Activated CD4-positive, alpha-beta T cell treated with anti-CD3 and anti-CD28 coated beads for 48 hours (primary cell): ENCODE measurements at regions not wholly inside any gene's neighbourhood (a gene's known extent, or its start where the extent isn't known, plus 50 kb on each side); places are given as distances from the start of the nearest gene placed in this dataset.

ENCODE experiments used
- DNase-seq: peaks from one replicate; pipeline ENCODE4 v3.0.0-alpha.2; 2020

DNA sequence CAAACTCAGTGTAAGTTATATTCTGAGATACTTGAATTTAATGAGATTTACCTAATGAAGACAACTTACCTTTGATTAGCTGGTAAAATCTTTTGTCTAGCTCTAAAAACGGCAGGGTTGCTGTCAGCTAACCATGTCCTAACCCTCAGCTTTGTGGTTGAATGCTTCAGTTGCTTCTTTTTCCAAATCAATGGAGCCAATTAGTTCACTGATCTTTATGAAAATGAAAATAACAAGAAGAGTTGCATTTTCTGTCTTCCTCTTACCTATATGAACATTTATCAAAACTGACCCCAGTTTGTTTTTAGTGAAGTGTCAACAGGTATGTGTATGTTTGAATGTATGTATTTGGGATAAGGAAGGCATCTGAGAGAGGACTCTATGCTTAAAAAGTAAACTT, 253.1 kb upstream of the MTPN start:
- DNase-seq, result no peak

DNA sequence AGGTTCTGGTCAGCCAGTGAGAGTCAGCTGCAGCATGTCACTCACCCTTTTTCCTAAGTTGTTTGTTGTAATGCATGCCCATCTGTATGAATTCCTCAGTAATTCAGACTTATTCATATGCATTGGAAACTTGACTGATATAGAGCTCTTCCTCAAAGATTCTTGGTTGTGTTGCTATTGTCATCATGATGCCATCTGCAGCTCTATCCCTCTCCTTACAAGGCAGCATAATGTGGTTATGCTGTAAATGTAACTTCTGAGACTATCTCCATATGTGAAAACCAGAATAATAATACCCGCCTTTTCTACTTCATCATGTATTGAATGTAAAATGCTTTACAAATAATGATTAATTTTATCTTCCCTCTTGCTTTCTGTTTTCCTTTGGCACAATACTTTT, 252.6 kb upstream of the MTPN start:
- no peak for DNase-seq

DNA sequence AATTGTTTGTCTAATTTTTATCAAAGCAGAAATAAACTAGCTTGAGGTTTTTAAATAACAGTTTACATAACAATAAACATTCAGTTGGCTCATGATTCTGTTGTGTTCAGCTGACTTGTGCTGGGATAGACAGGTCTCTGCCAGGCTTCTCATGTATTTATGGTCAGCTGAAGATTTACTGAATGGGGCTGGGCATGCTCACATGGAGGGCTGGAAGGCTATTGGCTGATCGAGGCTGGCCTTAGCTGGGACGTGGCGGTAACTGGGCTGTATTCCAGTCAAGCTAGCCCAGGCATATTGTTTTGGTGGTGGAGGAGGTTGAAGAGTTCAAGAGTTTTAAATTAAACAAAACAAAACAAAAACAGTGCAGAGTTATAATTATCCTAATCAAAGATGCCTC, 251.0 kb upstream of the MTPN start:
- DNase-seq, result no peak

DNA sequence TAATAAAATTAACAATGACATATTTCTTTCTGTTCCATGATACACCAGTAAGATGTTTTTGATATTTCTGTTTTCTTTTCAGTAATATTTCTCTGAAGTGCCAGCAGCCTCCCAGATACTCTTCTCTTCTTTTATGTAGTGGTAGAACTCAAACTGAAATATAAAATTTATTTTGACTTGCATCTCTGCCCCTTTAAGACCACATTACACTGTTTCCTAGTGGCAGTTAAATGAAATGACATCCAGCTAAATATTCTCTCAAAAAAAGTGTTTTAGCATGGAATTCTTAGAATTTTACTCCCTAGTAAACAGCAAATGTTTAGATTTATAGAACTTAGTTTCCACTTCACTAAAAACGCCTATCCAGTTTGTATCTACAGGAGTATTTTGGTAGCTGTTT, 237.2 kb upstream of the MTPN start:
- no peak for DNase-seq

DNA sequence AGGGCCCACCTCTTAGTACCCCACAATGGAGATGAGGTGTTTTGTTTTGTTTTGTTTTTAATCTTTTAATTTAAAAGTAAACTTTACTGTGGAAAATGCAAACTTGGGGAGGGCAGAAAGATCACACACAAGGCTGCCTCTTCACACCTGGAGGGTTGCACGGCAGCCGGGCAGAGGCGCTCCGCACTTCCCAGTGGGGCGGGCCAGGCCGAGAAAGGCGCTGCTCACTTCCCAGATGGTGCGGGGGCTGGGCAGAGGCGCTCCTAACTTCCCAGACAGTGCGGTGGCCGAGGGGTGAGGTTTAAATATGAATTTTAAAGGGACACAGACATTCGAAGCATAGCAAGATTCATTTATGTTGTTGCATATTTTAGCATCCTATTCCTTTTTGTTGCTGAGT, 235.9 kb upstream of the MTPN start:
- no peak for DNase-seq

DNA sequence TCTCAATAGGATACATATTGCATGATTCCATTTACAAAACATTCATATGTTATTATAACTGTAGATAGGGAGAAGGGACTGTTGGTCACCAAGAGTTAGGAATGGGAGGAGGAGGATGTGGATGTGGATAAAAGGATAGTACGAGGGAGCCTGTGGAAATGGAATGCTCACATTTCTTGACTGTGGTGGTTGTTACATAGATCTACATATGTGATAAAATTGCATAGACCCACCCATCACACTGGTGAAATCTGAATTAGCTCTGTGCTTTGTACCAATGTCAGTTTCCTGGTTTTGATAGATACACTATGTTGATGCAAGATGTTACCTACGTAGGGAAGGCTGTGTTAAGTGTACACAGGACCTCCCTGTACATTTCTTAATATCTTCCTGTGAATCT, 233.5 kb upstream of the MTPN start:
- no peak for DNase-seq

DNA sequence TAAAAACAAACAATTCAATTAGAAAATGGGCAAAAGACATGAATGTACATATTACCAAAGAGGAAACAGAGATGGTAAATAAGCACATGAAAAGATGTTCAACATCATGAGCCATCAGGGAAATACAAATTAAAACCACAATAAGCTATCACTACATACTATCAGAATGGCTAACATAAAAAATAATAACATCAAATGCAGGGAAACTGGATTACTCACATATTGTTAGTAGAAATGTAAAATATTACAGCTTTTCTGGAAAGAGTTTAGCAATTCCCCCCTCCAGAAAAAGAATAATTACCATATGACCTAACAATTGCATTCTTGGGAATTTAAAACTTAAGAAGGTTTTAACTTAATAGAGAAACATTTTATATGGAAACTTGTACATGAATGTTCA, 232.9 kb upstream of the MTPN start:
- no peak for DNase-seq

DNA sequence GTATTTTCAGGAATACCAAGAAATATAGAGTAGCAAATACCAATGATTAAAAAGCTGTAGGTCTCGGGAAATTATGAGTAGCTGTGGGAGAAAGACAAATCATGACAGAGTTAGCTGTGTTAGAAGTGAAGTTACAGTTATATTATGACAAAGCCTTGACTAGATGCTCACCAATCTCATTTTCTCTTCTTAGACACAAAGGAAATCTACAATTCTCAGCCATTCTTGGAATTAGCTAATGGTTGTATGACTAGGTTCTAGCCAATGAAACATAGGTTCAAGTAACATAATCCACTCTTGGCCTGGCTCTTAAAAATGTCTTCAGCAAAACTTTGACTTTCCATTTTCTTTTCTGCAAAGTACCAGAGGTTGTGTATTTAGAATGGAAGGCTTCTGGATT, 228.8 kb upstream of the MTPN start:
- no peak for DNase-seq

DNA sequence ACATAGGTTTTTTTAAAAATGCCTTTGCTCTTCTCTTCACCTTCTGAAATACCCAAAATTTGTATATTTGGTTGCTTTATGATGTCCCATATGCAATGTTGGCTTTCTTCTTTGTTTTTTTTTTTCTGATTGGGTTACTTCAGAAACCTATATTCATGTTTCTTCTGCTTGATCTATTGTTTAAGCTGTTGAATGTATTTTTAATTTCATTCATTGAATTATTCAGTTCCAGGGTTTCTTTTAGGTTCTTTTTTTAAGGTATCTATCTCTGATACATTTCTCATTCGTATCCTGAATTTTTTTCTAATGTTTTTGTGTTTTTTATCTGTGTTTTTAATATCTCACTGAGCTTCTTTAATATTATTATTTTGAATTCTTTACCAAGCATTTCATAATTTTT, 221.0 kb upstream of the MTPN start:
- no peak for DNase-seq

DNA sequence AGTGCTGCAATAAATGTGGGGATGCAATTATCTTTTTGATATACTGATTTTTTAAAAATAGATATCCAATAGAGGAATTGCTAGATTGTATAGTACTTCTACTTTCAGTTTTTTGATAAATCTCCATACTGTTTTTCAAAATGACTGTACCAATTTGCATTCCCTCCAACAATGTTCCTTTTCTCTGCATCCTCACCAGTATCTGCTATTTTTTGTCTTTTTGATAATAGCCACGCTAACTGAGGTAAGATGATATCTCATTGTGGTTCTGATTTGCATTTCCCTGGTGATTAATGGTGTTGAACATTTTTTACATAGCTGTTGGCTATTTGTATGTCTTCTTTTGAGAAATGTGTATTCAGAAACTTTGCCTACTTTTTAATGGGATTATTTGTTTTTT, 217.7 kb upstream of the MTPN start:
- DNase-seq, result no peak

DNA sequence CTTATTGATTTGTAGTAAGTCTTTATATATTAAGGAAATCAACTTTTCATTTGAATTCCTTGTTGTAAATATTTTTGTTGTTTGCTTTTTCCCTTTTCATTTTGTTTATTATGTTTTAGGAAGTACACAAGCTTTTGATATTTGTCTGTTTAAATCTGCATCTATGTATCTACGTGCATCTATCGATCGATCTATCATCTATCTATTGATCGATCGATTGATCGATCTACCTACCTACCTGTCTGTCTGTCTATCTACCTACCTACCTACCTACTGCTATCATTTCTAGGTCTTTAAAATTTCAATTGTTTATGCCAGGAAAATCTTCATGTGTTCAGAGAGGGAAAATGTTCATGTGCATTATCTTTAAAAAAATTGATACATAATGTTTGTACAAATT, 216.8 kb upstream of the MTPN start:
- no peak for DNase-seq

DNA sequence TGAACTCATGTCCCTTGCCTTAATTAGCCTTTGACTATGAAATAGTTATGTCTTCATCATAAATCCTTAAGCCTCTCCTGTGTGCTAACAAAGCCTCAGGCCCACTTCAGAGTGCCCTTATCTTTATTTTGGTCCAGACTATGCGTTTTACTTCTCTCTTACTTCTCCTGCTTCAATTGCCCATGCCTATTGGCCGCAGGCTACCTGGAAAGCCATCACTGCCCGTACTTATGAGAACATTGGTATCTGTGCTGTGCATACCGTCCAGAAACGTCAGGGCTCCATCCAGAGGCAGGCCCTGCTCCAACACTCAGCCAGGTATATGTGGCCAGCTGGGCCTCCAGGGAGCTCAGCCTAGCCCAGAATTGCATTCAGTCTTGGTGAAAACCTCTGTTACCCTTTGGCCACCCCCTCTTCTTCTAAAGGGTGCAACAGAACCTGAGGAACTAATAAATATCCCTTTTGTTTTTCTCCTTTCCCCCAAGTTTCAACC, 212.4 kb upstream of the MTPN start:
- DNase-seq, result no peak

DNA sequence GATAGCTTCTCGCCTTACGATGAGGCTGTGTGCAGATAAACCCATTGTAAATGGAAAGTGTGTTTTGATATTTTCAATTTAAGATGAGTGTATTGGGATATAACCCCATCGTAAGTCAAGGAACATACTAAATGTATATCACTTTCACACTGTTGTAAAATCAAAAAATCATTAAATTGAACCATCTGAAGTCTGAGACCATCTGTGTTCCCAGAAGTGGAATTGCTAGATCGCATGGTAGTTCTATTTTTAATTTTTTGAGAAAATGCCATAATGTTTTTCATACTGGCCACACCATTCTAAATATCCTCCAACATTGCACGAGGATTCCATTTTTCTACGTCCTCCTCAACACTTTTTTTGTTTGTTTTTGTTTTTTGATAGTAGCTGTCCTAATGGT, 209.1 kb upstream of the MTPN start:
- DNase-seq, result no peak

DNA sequence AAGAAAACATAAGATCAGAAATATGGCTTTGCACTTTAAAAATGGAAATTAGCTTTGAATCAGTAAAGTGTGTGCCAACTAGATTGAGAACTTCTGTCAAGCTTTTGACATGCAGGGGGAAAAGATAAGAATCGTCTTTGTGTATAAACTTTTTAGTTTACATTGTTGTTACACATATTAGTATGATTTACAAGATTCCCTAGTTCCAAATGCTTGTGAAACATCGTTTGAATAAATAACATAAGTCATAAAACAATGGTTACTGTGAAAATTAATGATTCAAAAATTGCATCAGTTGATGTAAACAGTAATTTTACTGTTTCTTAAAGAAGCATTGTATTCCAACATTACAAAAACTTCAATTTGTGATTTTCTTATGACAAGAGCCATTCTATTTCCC, 207.6 kb upstream of the MTPN start:
- DNase-seq, result no peak

DNA sequence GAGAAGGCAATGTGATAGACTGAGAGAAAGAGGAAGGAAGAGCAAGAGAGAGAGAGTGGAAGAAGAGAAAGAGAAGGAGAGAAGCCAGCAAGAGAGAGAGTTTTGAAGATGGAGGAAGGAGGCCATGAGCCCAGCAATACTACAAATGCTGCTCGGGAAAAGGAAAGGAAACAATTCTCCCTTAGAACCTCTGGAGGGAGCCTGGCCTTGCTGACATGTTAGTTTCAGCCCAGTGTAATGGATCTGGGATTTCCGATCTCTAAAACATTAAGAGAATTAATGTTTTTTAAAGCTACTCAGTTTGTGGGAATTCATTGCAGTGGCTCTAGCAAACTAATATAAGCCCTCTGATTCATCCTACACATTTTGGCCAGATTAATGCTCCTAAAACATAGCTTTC, 206.8 kb upstream of the MTPN start:
- DNase-seq, result no peak

DNA sequence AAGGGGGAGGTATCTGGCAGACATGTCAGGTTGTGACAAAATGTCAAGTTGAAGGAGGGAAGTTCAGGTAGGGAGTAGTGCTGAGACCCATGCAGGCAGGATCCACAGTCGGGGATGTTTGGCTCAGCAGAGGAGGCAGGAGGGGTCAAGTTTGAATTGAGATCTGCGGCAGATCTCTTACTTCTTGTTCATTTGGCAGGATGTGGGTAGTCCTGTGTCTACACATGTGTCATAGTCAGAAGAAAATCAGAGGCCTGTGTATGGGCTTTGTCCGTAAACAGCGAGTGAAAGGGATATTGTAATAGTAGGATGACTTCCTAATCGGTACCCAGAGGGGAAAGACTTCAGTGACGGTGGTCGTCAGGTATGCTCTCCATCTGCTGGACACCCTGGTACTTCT, 203.8 kb upstream of the MTPN start:
- DNase-seq, result no peak

DNA sequence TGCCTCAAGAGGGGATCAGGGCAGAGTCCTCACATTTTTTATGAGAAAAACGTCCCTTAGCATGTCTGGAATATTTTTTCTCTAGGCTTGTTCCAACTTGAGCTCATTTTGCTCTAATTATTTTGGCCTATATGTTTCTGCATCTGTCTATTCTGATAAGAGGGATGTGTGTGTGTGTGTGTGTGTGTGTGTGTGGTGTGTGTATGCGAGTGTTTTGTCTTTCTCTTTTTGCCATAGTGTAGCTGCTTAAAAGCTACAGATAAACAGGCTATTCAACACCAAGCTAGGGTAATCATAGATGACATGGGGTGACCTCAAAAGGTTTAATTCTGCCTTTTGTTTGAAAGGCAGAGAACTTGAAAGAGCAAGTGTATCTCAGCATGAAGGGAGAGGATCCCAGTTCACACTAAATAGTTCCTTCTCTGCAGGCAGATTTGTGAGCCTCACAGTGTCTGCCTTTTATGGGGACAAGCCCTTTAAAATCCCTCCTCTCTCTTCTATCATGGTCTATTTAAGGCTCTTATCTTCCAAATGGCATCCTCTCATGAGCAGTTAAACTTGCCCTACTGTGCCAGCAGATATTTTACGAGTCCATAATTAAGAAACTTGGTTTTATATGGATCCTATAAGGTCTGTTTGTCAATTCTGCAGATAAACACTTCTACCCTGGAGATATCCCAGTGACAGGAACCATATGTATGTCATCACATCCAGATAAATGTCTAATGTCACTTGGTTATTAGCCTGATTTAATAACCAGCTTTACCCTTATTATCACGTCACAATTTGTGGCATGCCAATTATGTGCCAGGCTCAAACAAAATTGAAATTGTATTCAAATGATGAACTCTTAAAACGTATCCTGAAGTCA, 202.9 kb upstream of the MTPN start:
- no peak for DNase-seq

DNA sequence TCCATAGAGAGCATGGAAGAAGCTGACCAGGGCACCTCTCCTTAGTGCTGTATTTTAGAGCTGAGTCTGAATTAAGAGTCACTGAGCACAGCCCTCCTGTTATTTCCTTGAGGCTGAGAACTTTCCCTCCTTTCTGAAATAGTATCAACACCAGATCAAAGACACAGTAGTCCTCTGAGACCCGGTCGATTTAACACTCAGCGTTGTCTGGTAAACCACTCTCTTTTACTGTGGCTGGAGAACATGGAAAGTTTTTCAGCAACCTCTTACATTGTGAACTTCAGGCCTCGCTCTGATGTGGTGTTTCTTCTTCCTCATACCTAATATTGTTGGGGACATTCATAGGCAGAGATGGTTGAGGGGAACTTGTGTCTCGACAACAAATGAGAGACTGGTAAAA, 202.0 kb upstream of the MTPN start:
- DNase-seq, result no peak

DNA sequence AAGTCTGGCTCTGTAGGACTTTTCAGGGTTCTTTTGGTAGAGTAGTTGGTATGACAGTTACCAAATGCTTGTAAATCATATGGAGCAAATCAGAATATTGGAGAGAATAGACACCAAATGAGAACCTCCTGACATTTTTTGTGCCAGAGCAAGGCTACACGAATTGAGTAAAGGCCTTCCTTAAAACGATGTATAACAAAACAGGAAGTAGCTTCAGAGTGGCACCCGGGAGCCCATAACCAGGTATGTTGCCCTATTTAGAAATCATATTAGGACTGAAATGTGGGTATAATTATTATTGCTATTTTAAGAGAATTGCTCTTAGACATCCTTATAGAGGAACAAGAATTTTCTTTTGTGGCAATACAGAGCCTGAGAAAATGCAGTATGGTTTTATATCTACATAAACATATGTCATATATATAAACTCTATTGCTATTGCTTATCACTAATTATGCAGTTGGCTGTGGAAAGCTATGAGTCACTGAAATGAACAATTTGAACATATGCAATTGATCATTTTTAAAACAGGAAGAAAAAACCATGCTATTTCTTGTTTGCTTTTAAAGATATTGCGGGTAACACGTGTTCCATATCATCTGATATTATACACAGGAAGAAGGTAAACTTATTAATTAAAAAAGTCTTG, 197.4 kb upstream of the MTPN start:
- no peak for DNase-seq

DNA sequence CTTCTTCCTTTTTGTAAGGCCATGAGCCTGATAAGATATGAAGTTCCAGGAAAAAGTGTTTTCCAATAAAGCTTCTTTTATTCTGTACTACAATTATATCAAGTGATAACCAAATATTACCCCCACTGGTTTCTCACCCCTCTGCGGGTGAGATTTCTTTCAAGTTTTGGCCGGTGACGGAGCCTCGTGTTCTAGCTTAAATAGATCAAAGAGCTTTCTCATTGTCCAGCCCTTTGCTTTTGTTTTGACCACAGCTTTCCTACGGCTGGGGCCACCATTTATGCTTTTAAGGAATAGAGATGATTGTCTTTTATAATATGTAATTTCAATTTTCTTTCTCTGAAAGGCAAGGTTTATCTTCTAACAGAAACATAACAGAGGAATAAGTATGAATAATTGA, 196.7 kb upstream of the MTPN start:
- DNase-seq, result no peak

DNA sequence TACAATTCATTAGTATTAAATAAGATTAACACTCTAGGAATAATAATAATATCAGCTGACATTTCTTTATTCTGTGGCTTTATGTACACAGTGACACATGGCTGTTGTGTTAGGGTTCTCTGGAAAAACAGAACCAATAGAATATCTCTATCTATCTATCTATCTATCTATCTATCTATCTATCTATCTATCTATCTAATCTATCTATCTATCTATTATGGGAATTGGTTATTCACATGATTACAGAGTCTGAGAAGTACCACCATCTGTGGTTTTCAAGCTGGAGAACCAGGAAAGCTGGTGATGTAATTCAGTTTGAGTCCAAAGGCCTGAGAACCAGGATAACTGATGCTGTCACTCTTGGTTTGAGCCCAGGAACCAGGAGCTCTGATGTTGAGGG, 194.1 kb upstream of the MTPN start:
- DNase-seq, result no peak

DNA sequence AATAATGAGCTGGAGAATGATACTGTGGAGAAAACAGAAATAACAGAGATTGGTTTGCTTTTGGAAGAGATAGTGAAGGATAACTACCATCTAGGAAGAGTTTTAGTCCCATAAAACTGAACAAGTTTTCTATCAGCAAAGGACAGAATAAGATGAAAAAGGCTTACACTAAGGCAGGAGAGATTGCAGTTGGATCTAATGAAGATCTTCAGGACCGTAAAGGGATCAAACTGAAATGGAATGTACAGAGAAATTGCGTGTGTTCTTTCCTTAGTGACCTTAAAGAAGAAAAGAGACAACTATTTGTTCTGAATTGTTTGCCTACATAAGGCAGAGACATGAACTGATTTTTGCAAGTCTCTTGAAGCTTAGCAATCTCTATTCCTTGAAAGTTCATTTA, 191.7 kb upstream of the MTPN start:
- no peak for DNase-seq

DNA sequence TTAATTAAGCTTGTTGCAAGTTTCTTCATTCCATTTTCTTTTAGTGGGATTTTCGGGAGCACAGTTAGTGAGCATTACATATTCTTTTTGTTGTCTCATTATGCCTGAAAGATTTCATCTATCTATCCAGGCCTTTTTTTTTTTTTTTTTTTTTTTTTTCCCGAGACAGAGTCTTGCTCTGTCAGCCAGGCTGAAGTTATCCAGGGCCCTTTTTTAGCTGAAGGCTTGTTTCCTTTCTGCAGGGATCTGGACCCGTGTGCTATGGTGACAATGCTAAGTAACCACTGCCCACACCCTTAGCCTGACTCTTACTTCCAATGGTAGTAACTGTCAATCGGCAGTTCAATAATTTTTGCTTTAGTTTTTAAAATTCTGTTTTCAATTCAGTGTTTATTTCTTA, 190.8 kb upstream of the MTPN start:
- no peak for DNase-seq

DNA sequence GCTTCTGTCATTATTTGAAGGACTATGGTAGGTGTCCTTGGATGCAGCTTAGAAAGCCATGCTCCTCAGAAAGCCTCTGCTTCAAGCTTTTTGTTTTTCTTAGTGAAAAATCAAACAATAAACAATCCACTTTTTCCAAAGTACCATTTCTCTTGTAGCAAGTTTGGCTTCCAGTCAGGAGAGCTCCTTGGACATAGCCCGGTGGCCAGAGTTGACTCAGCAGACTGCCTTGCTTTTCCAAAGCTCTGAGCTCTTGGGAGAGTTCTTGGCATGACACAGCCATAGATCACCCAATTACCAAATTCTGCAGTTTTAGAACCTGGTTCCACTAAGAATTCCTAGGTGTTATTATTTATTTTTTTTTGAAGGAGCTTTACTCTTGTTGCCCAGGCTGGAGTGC, 189.4 kb upstream of the MTPN start:
- no peak for DNase-seq

DNA sequence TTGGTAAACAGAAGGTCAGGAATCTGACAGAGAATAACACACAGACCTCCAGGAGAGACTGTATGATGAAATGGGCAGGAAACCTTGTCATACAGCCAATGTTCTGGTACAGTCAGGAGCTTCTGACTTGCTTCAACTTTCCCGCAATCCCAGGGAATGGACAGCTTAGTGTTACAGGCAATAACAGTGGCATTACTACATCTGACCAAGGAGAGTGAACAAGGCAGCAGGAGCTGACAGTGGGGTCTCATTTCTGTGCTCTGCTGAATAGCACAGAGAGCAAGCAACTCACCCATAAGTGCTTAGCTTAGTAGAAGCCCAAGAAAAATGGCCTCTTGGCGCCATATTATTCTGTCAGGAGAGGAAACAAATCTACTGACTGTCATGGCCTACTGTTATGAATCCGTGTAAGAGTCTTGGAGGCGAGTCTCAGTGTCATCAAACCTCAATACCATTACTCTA, 186.2 kb upstream of the MTPN start:
- no peak for DNase-seq
